Calu3 (cell line): ENCODE measurements at regions not wholly inside any gene's neighbourhood (a gene's known extent, or its start where the extent isn't known, plus 50 kb on each side); places are given as distances from the start of the nearest gene placed in this dataset.

Experiments used
- BruUV-seq: library from RNA; stranded (reverse); fragments of 400-500 nt; replicated peaks from 2 replicates; lab custom pipeline; 2021; lab: Mats Ljungman, UMichigan
- CTCF ChIA-PET: fragments of 300-600 bp; sonication (Branson Sonifier 250); formaldehyde crosslinking; loops from one replicate; lab custom pipeline; 2022; ENCODE audit warnings: antibody characterized with exemption; lab: Charles Lee
- DNase-seq: peaks from one replicate; pipeline ENCODE4 v3.0.0; 2022
- H3K27ac Mint-ChIP-seq: one replicate; pipeline ENCODE4 v1.8.0; 2022; ENCODE audit warnings: mixed read lengths; ENCODE audit not compliant: unreplicated experiment
- H3K27me3 Mint-ChIP-seq: one replicate; pipeline ENCODE4 v1.8.0; 2022; ENCODE audit warnings: mixed read lengths; ENCODE audit not compliant: unreplicated experiment
- H3K36me3 Mint-ChIP-seq: one replicate; pipeline ENCODE4 v1.8.0; 2022; ENCODE audit warnings: mild to moderate bottlenecking, moderate library complexity, mixed read lengths; ENCODE audit not compliant: insufficient read depth, unreplicated experiment
- H3K4me1 Mint-ChIP-seq: one replicate; pipeline ENCODE4 v1.8.0; 2022; ENCODE audit warnings: mild to moderate bottlenecking, low read depth, mixed read lengths; ENCODE audit not compliant: unreplicated experiment
- H3K4me3 Mint-ChIP-seq: one replicate; pipeline ENCODE4 v1.8.0; 2022; ENCODE audit warnings: mild to moderate bottlenecking, low read depth, moderate library complexity, mixed read lengths; ENCODE audit not compliant: unreplicated experiment
- H3K9me3 Mint-ChIP-seq: one replicate; pipeline ENCODE4 v1.8.0; 2022; ENCODE audit warnings: low read depth, mixed read lengths; ENCODE audit not compliant: unreplicated experiment
- CTCF ChIP-seq: fragments of 200-600 bp; IDR thresholded peaks from one replicate; pipeline ENCODE4 v1.8.0; 2022; ENCODE audit warnings: antibody characterized with exemption; ENCODE audit not compliant: unreplicated experiment
- intact Hi-C: fragments of 100-400 bp; cut with micrococcal nuclease; formaldehyde crosslinking; loops from one replicate; pipeline ENCODE4 v1.10.0; 2022; ENCODE audit not compliant: unreplicated experiment

GRCh38 chr13:80052286-80052685, 288.6 kb downstream of the SPRY2 start:
- no peak for DNase-seq
- Mint-ChIP-seq H3K27ac (no peak overlapping the region), H3K4me3 (no peak overlapping the region), H3K4me1 (no peaks in the 10 kb centered on the region), H3K27me3 (no peaks in the 10 kb centered on the region), H3K9me3 (no peaks in the 10 kb centered on the region), H3K36me3 (no peaks in the 10 kb centered on the region)
- CTCF ChIA-PET = no interaction called here
- no TSS peak for BruUV-seq
- intact Hi-C loops = no loop called here
- TF ChIP-seq CTCF = no peak

- no peak for TF ChIP-seq CTCF
- CTCF ChIA-PET = interaction anchor here (0.7 kb wide), 1 partner anchor 569 kb away, joined by 3 read pairs; no protein-coding TSS in a partner anchor
- DNase-seq = no peak
- intact Hi-C loops = no loop called here
- no TSS peak for BruUV-seq
- H3K4me3 Mint-ChIP-seq = no peak overlapping the region
- H3K27ac Mint-ChIP-seq = no peak overlapping the region
- no peaks in the 10 kb centered on the region for H3K27me3 Mint-ChIP-seq
- no peaks in the 10 kb centered on the region for H3K36me3 Mint-ChIP-seq
- no peaks in the 10 kb centered on the region for H3K9me3 Mint-ChIP-seq
- H3K4me1 Mint-ChIP-seq = no peaks in the 10 kb centered on the region
Measured at GRCh38 chr13:80050252-80050651, 290.7 kb downstream of the SPRY2 start.

- no TSS peak for BruUV-seq
- intact Hi-C loops = no loop called here
- no peak for TF ChIP-seq CTCF
- CTCF ChIA-PET = no interaction called here
- Mint-ChIP-seq H3K4me1 (no peaks in the 10 kb centered on the region), H3K4me3 (no peak overlapping the region), H3K27me3 (no peaks in the 10 kb centered on the region), H3K36me3 (no peaks in the 10 kb centered on the region), H3K9me3 (no peaks in the 10 kb centered on the region), H3K27ac (no peak overlapping the region)
- DNase-seq = peak; percentile 12
Measured at GRCh38 chr13:80048802-80049201, 292.1 kb downstream of the SPRY2 start.

GRCh38 chr13:80048030-80048429, 292.9 kb downstream of the SPRY2 start:
- Mint-ChIP-seq H3K4me3 (no peak overlapping the region), H3K9me3 (no peaks in the 10 kb centered on the region), H3K36me3 (no peaks in the 10 kb centered on the region), H3K27ac (no peak overlapping the region), H3K4me1 (no peaks in the 10 kb centered on the region), H3K27me3 (no peaks in the 10 kb centered on the region)
- intact Hi-C loops = no loop called here
- DNase-seq = no peak
- CTCF ChIA-PET = no interaction called here
- no peak for TF ChIP-seq CTCF
- no TSS peak for BruUV-seq

GRCh38 chr13:80047406-80047805, 293.5 kb downstream of the SPRY2 start:
- intact Hi-C loops = no loop called here
- no peaks in the 10 kb centered on the region for H3K9me3 Mint-ChIP-seq
- H3K4me1 Mint-ChIP-seq = no peaks in the 10 kb centered on the region
- CTCF ChIA-PET = no interaction called here
- H3K4me3 Mint-ChIP-seq = no peak overlapping the region
- TF ChIP-seq CTCF = no peak
- H3K36me3 Mint-ChIP-seq = no peaks in the 10 kb centered on the region
- no peak overlapping the region for H3K27ac Mint-ChIP-seq
- DNase-seq = no peak
- no TSS peak for BruUV-seq
- H3K27me3 Mint-ChIP-seq = no peaks in the 10 kb centered on the region
